ENCODE measurements at regions not wholly inside any gene's neighbourhood (a gene's known extent, or its start where the extent isn't known, plus 50 kb on each side); places are given as distances from the start of the nearest gene placed in this dataset.

DNA sequence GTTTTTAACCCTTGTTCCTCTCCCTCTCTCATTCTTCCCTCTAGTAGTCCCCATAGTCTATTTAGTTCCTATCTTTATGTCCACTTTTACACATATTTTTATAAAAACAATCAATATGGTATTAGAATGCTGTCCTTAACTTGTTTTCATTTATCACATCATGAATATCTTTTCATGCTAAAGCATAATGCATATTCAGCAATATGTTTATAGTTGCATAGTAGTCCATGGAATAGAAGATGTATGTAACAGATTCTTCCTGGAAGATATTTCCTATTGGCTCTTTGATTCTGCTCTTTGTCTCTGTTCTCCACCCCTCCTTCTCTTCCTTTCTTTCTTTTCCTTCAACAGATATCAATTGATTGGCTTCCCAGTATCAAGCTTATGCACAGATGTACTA lies 1047.1 kb upstream of the TENM4 start:
- no peaks in the 10 kb centered on the region for H3K4me1 ChIP-seq (ENCODE audit: insufficient read depth, low read length)
- H3K4me2 ChIP-seq (ENCODE audit: insufficient read depth, insufficient read length, low read length) = no peak overlapping the region
- H4K20me1 ChIP-seq (ENCODE audit: control insufficient read depth, insufficient read depth, insufficient read length) = no peaks in the 10 kb centered on the region
- no peak overlapping the region for H2BK120ac ChIP-seq (ENCODE audit: low read depth, low read length, poor library complexity, severe bottlenecking)
- no peak overlapping the region for H3K4ac ChIP-seq (ENCODE audit: low read depth, low read length)
- TF ChIP-seq, protein P1, sequence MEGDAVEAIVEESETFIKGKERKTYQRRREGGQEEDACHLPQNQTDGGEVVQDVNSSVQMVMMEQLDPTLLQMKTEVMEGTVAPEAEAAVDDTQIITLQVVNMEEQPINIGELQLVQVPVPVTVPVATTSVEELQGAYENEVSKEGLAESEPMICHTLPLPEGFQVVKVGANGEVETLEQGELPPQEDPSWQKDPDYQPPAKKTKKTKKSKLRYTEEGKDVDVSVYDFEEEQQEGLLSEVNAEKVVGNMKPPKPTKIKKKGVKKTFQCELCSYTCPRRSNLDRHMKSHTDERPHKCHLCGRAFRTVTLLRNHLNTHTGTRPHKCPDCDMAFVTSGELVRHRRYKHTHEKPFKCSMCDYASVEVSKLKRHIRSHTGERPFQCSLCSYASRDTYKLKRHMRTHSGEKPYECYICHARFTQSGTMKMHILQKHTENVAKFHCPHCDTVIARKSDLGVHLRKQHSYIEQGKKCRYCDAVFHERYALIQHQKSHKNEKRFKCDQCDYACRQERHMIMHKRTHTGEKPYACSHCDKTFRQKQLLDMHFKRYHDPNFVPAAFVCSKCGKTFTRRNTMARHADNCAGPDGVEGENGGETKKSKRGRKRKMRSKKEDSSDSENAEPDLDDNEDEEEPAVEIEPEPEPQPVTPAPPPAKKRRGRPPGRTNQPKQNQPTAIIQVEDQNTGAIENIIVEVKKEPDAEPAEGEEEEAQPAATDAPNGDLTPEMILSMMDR (conservative IDR thresholded peaks at IDR 0.05) = no peak
- H3K79me1 ChIP-seq (ENCODE audit: insufficient read depth, low read depth, low read length, poor library complexity, severe bottlenecking) = no peaks in the 10 kb centered on the region
- H3K9me3 ChIP-seq (ENCODE audit: control insufficient read depth, low read depth, low read length) = no peaks in the 10 kb centered on the region
- Mint-ChIP-seq H3K9me3 (peaks cover 0 to 4% of the 10 kb centered on the region in 2 experiments; a peak in 2 of 5 replicates), H3K27ac (no peak overlapping the region), H3K36me3 (ENCODE audit: insufficient read depth in 1 of 3, low read depth in 3 of 3) (no peaks in the 10 kb centered on the region; a peak in 2 of 7 replicates), H3K27me3 (ENCODE audit: low read depth) (no peaks in the 10 kb centered on the region), H3K4me1 (no peaks in the 10 kb centered on the region), H3K4me3 (no peak overlapping the region)
- no peak overlapping the region for H2BK20ac ChIP-seq (ENCODE audit: low read depth, low read length, poor library complexity, severe bottlenecking)
- H3T11ph ChIP-seq (ENCODE audit: low read length) = no peak overlapping the region
- H3K79me2 ChIP-seq (ENCODE audit: insufficient read depth, low read length) = no peaks in the 10 kb centered on the region
- H3K23ac ChIP-seq (ENCODE audit: insufficient read length, low read depth, low read length) = no peak overlapping the region
- no peak overlapping the region for H3K18ac ChIP-seq (ENCODE audit: insufficient read length, low read depth, low read length)
- no peaks in the 10 kb centered on the region for H3K27me3 ChIP-seq (ENCODE audit: insufficient read depth, low read length)
- no peak overlapping the region for H3K9ac ChIP-seq (ENCODE audit: extremely low read depth, insufficient read length, low read length)
- H4K91ac ChIP-seq (ENCODE audit: insufficient read length, low read depth, low read length) = no peak overlapping the region
- no peaks in the 10 kb centered on the region for H3K23me2 ChIP-seq (ENCODE audit: insufficient read length, low read depth, low read length, poor library complexity, severe bottlenecking)
- no peak overlapping the region for H2BK5ac ChIP-seq (ENCODE audit: insufficient read length, low read length)
- H4K8ac ChIP-seq (replicated peaks; ENCODE audit: insufficient read length, low read depth, low read length) = no peak overlapping the region
- no peak overlapping the region for H3K14ac ChIP-seq (ENCODE audit: insufficient read depth, low read length)
- H2BK15ac ChIP-seq (ENCODE audit: low read depth, low read length) = no peak overlapping the region
- no peak overlapping the region for H2BK12ac ChIP-seq (ENCODE audit: insufficient read length, low read depth, low read length)
- H4K5ac ChIP-seq (ENCODE audit: insufficient read length, low read depth, low read length) = no peak overlapping the region
- H3K27ac ChIP-seq (ENCODE audit: insufficient read length, low read depth, low read length) = no peak overlapping the region
- H3K56ac ChIP-seq (ENCODE audit: insufficient read length, low read depth, low read length) = no peak overlapping the region
- no peak overlapping the region for H2AFZ ChIP-seq (ENCODE audit: low read length)
- H2AK5ac ChIP-seq (ENCODE audit: insufficient read length, low read length) = no peak overlapping the region
- DNase-seq = no peak

Measured in H9 (cell line).